M059J (cell line): ENCODE measurements at regions not wholly inside any gene's neighbourhood (a gene's known extent, or its start where the extent isn't known, plus 50 kb on each side); places are given as distances from the start of the nearest gene placed in this dataset.

Experiments used
- DNase-seq: peaks from one replicate; pipeline ENCODE4 v3.0.0-alpha.2; 2012; ENCODE audit warnings: low read depth

- peak; percentile 16 for DNase-seq
Measured at GRCh38 chr6:33923857-33924514, 120.2 kb upstream of the MLN start.

- DNase-seq, result no peak
Measured at GRCh38 chr6:33921745-33922144, 117.9 kb upstream of the MLN start.

- DNase-seq, result no peak
Measured at GRCh38 chr6:33918175-33918695, 114.4 kb upstream of the MLN start.

GRCh38 chr6:33915134-33915533, 111.3 kb upstream of the MLN start:
- no peak for DNase-seq

GRCh38 chr6:33914645-33915044, 110.8 kb upstream of the MLN start:
- DNase-seq, result no peak

- DNase-seq, result no peak
Measured at GRCh38 chr6:33912195-33912594, 108.4 kb upstream of the MLN start.

- no peak for DNase-seq
Measured at GRCh38 chr6:33911488-33911887, 107.7 kb upstream of the MLN start.

- no peak for DNase-seq
Measured at GRCh38 chr6:33910594-33910993, 106.8 kb upstream of the MLN start.

- DNase-seq, result no peak
Measured at GRCh38 chr6:33909737-33910136, 105.9 kb upstream of the MLN start.

- no peak for DNase-seq
Measured at GRCh38 chr6:33908025-33908424, 104.2 kb upstream of the MLN start.

- no peak for DNase-seq
Measured at GRCh38 chr6:33907227-33907626, 103.4 kb upstream of the MLN start.

- no peak for DNase-seq
Measured at GRCh38 chr6:33906439-33906838, 102.6 kb upstream of the MLN start.

- DNase-seq, result no peak
Measured at GRCh38 chr6:33905071-33905609, 101.3 kb upstream of the MLN start.

- DNase-seq, result no peak
Measured at GRCh38 chr6:33904747-33905065, 100.9 kb upstream of the MLN start.

GRCh38 chr6:33904050-33904746, 100.4 kb upstream of the MLN start:
- peak; percentile 19 for DNase-seq

GRCh38 chr6:33903579-33903978, 99.8 kb upstream of the MLN start:
- no peak for DNase-seq

GRCh38 chr6:33902457-33902853, 98.7 kb upstream of the MLN start:
- no peak for DNase-seq

- DNase-seq, result no peak
Measured at GRCh38 chr6:33901822-33902456, 98.1 kb upstream of the MLN start.

GRCh38 chr6:33898771-33899170, 95.0 kb upstream of the MLN start:
- DNase-seq, result peak; percentile 18

GRCh38 chr6:33897189-33897780, 93.5 kb upstream of the MLN start:
- DNase-seq, result no peak

GRCh38 chr6:33896391-33897188, 92.8 kb upstream of the MLN start:
- DNase-seq, result peak; percentile 47

- DNase-seq, result no peak
Measured at GRCh38 chr6:33895988-33896387, 92.2 kb upstream of the MLN start.
